Vagina (tissue), 2 donors: ENCODE measurements at regions not wholly inside any gene's neighbourhood (a gene's known extent, or its start where the extent isn't known, plus 50 kb on each side); places are given as distances from the start of the nearest gene placed in this dataset.

Experiments used
- POLR2A ChIP-seq, 2 donors: fragments of 450-650 bp; IDR thresholded peaks; one replicate each; pipeline ENCODE4 v1.6.1; 2017; ENCODE audit warnings: antibody characterized with exemption in 2 of 2, mild to moderate bottlenecking in 2 of 2, moderate library complexity in 2 of 2
- POLR2AphosphoS5 ChIP-seq, 2 donors: sonication (generic); formaldehyde crosslinking; IDR thresholded peaks; one replicate each; pipeline ENCODE4 v1.9.0; 2017; ENCODE audit warnings: antibody characterized with exemption in 2 of 2, mild to moderate bottlenecking in 2 of 2, low read depth in 1 of 2; ENCODE audit not compliant: insufficient read depth in 1 of 2
- TF ChIP-seq, protein P1 (sequence below), 3 experiments: fragments of 450-650 bp in 2 of 3; fragments of 200-600 bp in 1 of 3; sonication (generic) in 1 of 3; IDR thresholded peaks; one replicate each; pipeline ENCODE4 v1.5.1; 2017 to 2019; ENCODE audit warnings: antibody characterized with exemption in 3 of 3, mild to moderate bottlenecking in 2 of 3, moderate library complexity in 2 of 3

DNA sequence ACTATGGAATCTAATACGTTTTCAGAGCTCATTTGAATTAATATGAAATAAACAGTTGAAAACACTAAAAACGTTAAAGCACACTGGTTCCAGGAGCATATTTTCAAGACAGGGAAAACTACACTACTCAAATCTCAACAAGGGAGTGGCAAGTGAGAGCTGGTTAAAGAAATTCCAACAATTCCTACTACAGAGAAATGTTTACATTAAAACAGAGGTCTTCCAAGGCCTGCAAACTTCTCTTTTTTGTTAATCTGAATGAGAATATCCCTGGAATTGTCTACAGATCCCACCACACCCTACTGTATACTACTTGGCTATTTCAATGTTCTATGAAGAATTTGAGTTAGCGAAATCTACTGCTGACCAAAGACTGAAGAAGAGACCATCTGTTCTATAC, 231.5 kb downstream of the ZEB2 start:
- TF ChIP-seq, protein P1, sequence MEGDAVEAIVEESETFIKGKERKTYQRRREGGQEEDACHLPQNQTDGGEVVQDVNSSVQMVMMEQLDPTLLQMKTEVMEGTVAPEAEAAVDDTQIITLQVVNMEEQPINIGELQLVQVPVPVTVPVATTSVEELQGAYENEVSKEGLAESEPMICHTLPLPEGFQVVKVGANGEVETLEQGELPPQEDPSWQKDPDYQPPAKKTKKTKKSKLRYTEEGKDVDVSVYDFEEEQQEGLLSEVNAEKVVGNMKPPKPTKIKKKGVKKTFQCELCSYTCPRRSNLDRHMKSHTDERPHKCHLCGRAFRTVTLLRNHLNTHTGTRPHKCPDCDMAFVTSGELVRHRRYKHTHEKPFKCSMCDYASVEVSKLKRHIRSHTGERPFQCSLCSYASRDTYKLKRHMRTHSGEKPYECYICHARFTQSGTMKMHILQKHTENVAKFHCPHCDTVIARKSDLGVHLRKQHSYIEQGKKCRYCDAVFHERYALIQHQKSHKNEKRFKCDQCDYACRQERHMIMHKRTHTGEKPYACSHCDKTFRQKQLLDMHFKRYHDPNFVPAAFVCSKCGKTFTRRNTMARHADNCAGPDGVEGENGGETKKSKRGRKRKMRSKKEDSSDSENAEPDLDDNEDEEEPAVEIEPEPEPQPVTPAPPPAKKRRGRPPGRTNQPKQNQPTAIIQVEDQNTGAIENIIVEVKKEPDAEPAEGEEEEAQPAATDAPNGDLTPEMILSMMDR (IDR thresholded peaks at IDR 0.05) = no peak
- TF ChIP-seq POLR2AphosphoS5 (IDR thresholded peaks at IDR 0.05; ENCODE audit: insufficient read depth in 1 of 2, low read depth in 1 of 2) (no peak), POLR2A (IDR thresholded peaks at IDR 0.05) (no peak)
